Panc1 (cell line): ENCODE measurements at regions not wholly inside any gene's neighbourhood (a gene's known extent, or its start where the extent isn't known, plus 50 kb on each side); places are given as distances from the start of the nearest gene placed in this dataset.

Experiments used
- ATAC-seq: fragments of 200-7000 bp; cut with Tn5 transposase; 2 replicates; pipeline ENCODE4 v1.9.1; 2020; ENCODE audit warnings: mild to moderate bottlenecking, moderate library complexity
- BruUV-seq: library from RNA; stranded (reverse); fragments of 400-500 nt; replicated peaks from 2 replicates; lab custom pipeline; 2021; lab: Mats Ljungman, UMichigan
- CTCF ChIA-PET: fragments of 300-600 bp; sonication (Branson Sonifier 250); formaldehyde crosslinking; loops from one replicate; lab custom pipeline; 2022; ENCODE audit warnings: antibody characterized with exemption; lab: Charles Lee
- POLR2A ChIA-PET: fragments of 300-600 bp; sonication (Branson Sonifier 250); formaldehyde crosslinking; loops from one replicate; lab custom pipeline; 2022; ENCODE audit warnings: antibody characterized with exemption; lab: Charles Lee
- DNase-seq: peaks from one replicate; pipeline ENCODE4 v3.0.0-alpha.2; 2010; ENCODE audit warnings: low read depth, low spot score
- H3K27ac ChIP-seq: 2 replicates; pipeline ENCODE4 v1.5.1; 2011; ENCODE audit warnings: mild to moderate bottlenecking, low read length, inconsistent platforms
- H3K27me3 ChIP-seq: fragments of 200-500 bp; sonication (Bioruptor generic); 2 replicates; pipeline ENCODE4 v1.6.0; 2014; ENCODE audit warnings: low read length, inconsistent platforms; ENCODE audit not compliant: control insufficient read depth, insufficient read depth
- H3K36me3 ChIP-seq: fragments of 200-500 bp; sonication (Bioruptor generic); 2 replicates; pipeline ENCODE4 v1.5.1; 2014; ENCODE audit warnings: inconsistent platforms, mild to moderate bottlenecking, low read length, moderate library complexity; ENCODE audit not compliant: control insufficient read depth, insufficient read depth
- H3K4me1 ChIP-seq: 2 replicates; pipeline ENCODE4 v1.5.1; 2011; ENCODE audit warnings: inconsistent platforms, mild to moderate bottlenecking, low read length, moderate library complexity; ENCODE audit not compliant: control insufficient read depth, insufficient read depth
- H3K4me3 ChIP-seq, 2 experiments: 2 replicates each; pipeline ENCODE4 v1.5.1; 2011 to 2012; ENCODE audit warnings: low read depth in 2 of 2, low read length in 2 of 2, mild to moderate bottlenecking in 2 of 2, inconsistent platforms in 1 of 2, moderate library complexity in 1 of 2
- H3K9me3 ChIP-seq: fragments of 200-500 bp; sonication (Bioruptor generic); 2 replicates; pipeline ENCODE4 v1.5.1; 2014; ENCODE audit warnings: low read depth, mild to moderate bottlenecking, inconsistent platforms, low read length, moderate library complexity; ENCODE audit not compliant: control insufficient read depth, insufficient read depth
- CTCF ChIP-seq: fragments of 450-650 bp; IDR thresholded peaks from 2 replicates; pipeline ENCODE4 v1.5.1; 2017; ENCODE audit warnings: mild to moderate bottlenecking
- POLR2AphosphoS5 ChIP-seq: IDR thresholded peaks from 2 replicates; pipeline ENCODE4 v1.6.1; 2012; ENCODE audit warnings: mild to moderate bottlenecking, low read depth, low read length, moderate library complexity
- SIN3A ChIP-seq: IDR thresholded peaks from 2 replicates; pipeline ENCODE4 v1.6.1; 2012; ENCODE audit warnings: low read depth, mild to moderate bottlenecking, low read length, moderate library complexity, borderline replicate concordance; ENCODE audit not compliant: insufficient read depth
- TCF7L2 ChIP-seq: IDR thresholded peaks from 2 replicates; pipeline ENCODE4 v1.6.1; 2011; ENCODE audit warnings: mild to moderate bottlenecking, low read depth, low read length, inconsistent platforms
- in situ Hi-C: cut with HindIII; loops from 2 replicates; pipeline ENCODE4 v1.10.0; 2016; ENCODE audit warnings: low sequenced_read_pairs, low pct_unique_long_range_greater_than_20kb
- intact Hi-C: fragments of 100-400 bp; cut with micrococcal nuclease; formaldehyde crosslinking; loops from one replicate; pipeline ENCODE4 v1.10.0; 2022; ENCODE audit not compliant: unreplicated experiment
- TF ChIP-seq, protein P1 (sequence below), 2 experiments: IDR thresholded peaks; 2 replicates each; pipeline ENCODE4 v1.6.1; 2011 to 2012; ENCODE audit warnings: low read depth in 2 of 2, control low read depth in 1 of 2, low read length in 1 of 2, mild to moderate bottlenecking in 1 of 2, moderate library complexity in 1 of 2; ENCODE audit not compliant: insufficient read depth in 1 of 2

- Histone ChIP-seq H3K4me3 (no peak overlapping the region), H3K27ac (no peak overlapping the region), H3K4me1 (no peaks in the 10 kb centered on the region), H3K27me3 (no peaks in the 10 kb centered on the region), H3K9me3 (no peaks in the 10 kb centered on the region), H3K36me3 (no peaks in the 10 kb centered on the region)
- ChIA-PET POLR2A (interaction anchor here (0.6 kb wide), 1 partner anchor 587 kb away, joined by 3 read pairs; no protein-coding TSS in a partner anchor), CTCF (no interaction called here)
- ATAC-seq (no peak), DNase-seq (no peak)
- no TSS peak for BruUV-seq
- no peak for TF ChIP-seq TCF7L2
- no peak for TF ChIP-seq CTCF
- TF ChIP-seq SIN3A: no peak
- no peak for TF ChIP-seq POLR2AphosphoS5
- TF ChIP-seq, protein P1, sequence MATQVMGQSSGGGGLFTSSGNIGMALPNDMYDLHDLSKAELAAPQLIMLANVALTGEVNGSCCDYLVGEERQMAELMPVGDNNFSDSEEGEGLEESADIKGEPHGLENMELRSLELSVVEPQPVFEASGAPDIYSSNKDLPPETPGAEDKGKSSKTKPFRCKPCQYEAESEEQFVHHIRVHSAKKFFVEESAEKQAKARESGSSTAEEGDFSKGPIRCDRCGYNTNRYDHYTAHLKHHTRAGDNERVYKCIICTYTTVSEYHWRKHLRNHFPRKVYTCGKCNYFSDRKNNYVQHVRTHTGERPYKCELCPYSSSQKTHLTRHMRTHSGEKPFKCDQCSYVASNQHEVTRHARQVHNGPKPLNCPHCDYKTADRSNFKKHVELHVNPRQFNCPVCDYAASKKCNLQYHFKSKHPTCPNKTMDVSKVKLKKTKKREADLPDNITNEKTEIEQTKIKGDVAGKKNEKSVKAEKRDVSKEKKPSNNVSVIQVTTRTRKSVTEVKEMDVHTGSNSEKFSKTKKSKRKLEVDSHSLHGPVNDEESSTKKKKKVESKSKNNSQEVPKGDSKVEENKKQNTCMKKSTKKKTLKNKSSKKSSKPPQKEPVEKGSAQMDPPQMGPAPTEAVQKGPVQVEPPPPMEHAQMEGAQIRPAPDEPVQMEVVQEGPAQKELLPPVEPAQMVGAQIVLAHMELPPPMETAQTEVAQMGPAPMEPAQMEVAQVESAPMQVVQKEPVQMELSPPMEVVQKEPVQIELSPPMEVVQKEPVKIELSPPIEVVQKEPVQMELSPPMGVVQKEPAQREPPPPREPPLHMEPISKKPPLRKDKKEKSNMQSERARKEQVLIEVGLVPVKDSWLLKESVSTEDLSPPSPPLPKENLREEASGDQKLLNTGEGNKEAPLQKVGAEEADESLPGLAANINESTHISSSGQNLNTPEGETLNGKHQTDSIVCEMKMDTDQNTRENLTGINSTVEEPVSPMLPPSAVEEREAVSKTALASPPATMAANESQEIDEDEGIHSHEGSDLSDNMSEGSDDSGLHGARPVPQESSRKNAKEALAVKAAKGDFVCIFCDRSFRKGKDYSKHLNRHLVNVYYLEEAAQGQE (IDR thresholded peaks at IDR 0.05; ENCODE audit: insufficient read depth in 1 of 2, low read depth in 2 of 2, low read length in 1 of 2): no peak
- intact Hi-C loops (no loop called here), in situ Hi-C loops (no loop called here)
Measured at GRCh38 chr10:85318809-85319807, 990.7 kb downstream of the CCSER2 start.

- POLR2A ChIA-PET: interaction anchor here (0.6 kb wide), 1 partner anchor 586 kb away, joined by 3 read pairs; no protein-coding TSS in a partner anchor
- intact Hi-C loops: no loop called here
- H3K27ac ChIP-seq: no peak overlapping the region
- ATAC-seq: no peak
- TF ChIP-seq CTCF: no peak
- TF ChIP-seq, protein P1 (IDR thresholded peaks at IDR 0.05; ENCODE audit: insufficient read depth in 1 of 2, low read depth in 2 of 2, low read length in 1 of 2): no peak
- no peak for TF ChIP-seq TCF7L2
- TF ChIP-seq POLR2AphosphoS5: no peak
- no peak for TF ChIP-seq SIN3A
- no peaks in the 10 kb centered on the region for H3K27me3 ChIP-seq
- no peaks in the 10 kb centered on the region for H3K4me1 ChIP-seq
- no TSS peak for BruUV-seq
- CTCF ChIA-PET: no interaction called here
- no peaks in the 10 kb centered on the region for H3K9me3 ChIP-seq
- no peaks in the 10 kb centered on the region for H3K36me3 ChIP-seq
- H3K4me3 ChIP-seq: no peak overlapping the region
- in situ Hi-C loops: no loop called here
- DNase-seq: no peak
Measured at GRCh38 chr10:85319826-85320225, 991.4 kb downstream of the CCSER2 start.
